ENCODE measurements at regions not wholly inside any gene's neighbourhood (a gene's known extent, or its start where the extent isn't known, plus 50 kb on each side); places are given as distances from the start of the nearest gene placed in this dataset.

DNA sequence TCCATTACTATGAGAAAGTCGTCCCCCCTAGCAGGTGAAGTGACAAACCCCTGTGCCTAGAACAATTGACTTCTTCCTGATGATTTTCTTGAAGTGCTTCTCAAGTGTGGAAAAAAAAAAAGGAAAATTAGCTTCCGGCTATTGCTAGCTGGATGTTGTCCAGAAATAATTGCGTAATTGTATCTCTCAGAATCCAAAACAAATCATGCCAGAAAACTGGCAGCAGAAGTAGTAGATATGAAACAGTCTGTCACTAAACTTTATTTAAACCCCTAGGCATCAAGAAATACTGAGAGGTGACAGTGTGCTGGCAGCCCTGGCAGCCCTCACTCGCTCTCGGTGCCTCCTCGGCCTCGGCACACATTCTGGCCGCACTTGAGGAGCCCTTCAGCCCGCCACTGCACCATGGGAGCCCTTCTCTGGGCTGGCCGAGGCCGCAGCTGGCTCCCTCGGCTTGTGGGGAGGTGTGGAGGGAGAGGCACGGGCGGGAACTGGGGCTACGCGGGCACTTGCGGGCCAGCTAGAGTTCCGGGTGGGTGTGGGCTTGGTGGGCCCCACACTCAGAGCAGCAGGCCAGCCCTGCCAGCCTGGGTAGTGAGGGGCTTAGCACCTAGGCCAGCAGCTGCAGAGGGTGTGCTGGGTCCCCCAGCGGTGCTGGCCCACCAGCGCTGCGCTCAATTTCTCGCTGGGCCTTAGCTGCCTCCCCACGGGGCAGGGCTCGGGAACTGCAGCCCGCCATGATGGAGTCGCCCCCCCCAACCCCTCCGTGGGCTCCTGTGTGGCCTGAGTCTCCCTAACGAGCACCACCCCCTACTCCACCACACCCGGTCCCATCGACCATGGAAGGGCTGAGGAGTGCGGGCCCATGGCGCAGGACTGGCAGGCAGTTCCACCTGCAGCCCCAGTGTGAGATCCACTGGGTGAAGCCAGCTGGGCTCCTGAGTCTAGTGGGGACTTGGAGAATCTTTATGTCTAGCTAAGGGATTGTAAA lies 80.5 kb upstream of the ABCA12 start:
- Histone ChIP-seq H3K4me3 (ENCODE audit: insufficient read depth, low read depth, low read length) (no peak overlapping the region), H3K4me1 (ENCODE audit: control insufficient read depth, insufficient read depth, low read length) (no peaks in the 10 kb centered on the region), H3K27ac (ENCODE audit: insufficient read depth, low read length) (no peak overlapping the region), H2BK5ac (ENCODE audit: low read depth, low read length, poor library complexity, severe bottlenecking) (no peak overlapping the region), H4K91ac (ENCODE audit: insufficient read depth, low read depth, low read length) (no peak overlapping the region), H3K56ac (ENCODE audit: extremely low read depth, insufficient read depth, low read length) (no peak overlapping the region), H4K5ac (ENCODE audit: low read depth, low read length) (no peak overlapping the region), H3K79me1 (ENCODE audit: low read depth in 1 of 2, low read length in 2 of 2) (no peaks in the 10 kb centered on the region), H3K14ac (replicated peaks; ENCODE audit: low read depth, low read length) (no peak overlapping the region), H3K18ac (ENCODE audit: low read depth, low read length) (no peak overlapping the region), H3K4ac (ENCODE audit: low read depth, low read length) (no peak overlapping the region), H2BK20ac (ENCODE audit: low read depth, low read length) (no peak overlapping the region), H3K23ac (ENCODE audit: low read depth, low read length) (no peak overlapping the region), H3K27me3 (ENCODE audit: control insufficient read depth, insufficient read depth, low read length) (no peaks in the 10 kb centered on the region), H3K9ac (ENCODE audit: low read depth, low read length) (no peak overlapping the region), H2AK9ac (replicated peaks; ENCODE audit: low read depth, low read length, poor library complexity) (no peak overlapping the region), H3K36me3 (ENCODE audit: control insufficient read depth, insufficient read depth, low read length) (no peaks in the 10 kb centered on the region), H4K8ac (ENCODE audit: low read depth in 2 of 2, low read length in 2 of 2) (no peak overlapping the region), H4K20me1 (ENCODE audit: insufficient read depth, low read length) (no peaks in the 10 kb centered on the region), H3K4me2 (ENCODE audit: low read depth, low read length) (no peak overlapping the region), H2AFZ (replicated peaks; ENCODE audit: low read length, poor library complexity) (no peak overlapping the region), H3K9me1 (ENCODE audit: insufficient read depth, low read length) (no peaks in the 10 kb centered on the region), H2BK15ac (ENCODE audit: low read depth, low read length) (no peak overlapping the region), H2AK5ac (ENCODE audit: low read depth, low read length) (no peak overlapping the region), H2BK120ac (ENCODE audit: low read depth, low read length) (no peak overlapping the region), H3K9me3 (ENCODE audit: control insufficient read depth, insufficient read depth, low read length) (no peaks in the 10 kb centered on the region)
- POLR2A ChIA-PET (ENCODE audit: unreplicated experiment), result no interaction called here
- CTCF ChIA-PET, result no interaction called here
- WGBS, 2 experiments (ENCODE audit: extremely low coverage in 2 of 2, insufficient read length in 1 of 2), result 94% methylated on average over 7 of the region's 32 CpGs; no CpG with 5 or more reads in 1 of the 2 experiments
- dilution Hi-C loops (cut with HindIII; ENCODE audit: low sequenced_read_pairs, unreplicated experiment), result no loop called here
- no peak for ATAC-seq (ENCODE audit: low read depth)
- TF ChIP-seq MXI1 (IDR thresholded peaks at IDR 0.05; ENCODE audit: borderline replicate concordance, low read depth, low read length) (no peak), CEBPB (IDR thresholded peaks at IDR 0.05; ENCODE audit: low read depth, low read length) (peak; percentile 70), BHLHE40 (IDR thresholded peaks at IDR 0.05; ENCODE audit: low read depth, low read length) (no peak)
- BruUV-seq (replicated peaks), result no TSS peak
- no peak for DNase-seq
- intact Hi-C loops (cut with micrococcal nuclease), result no loop called here
- in situ Hi-C loops (cut with MboI; ENCODE audit: low sequenced_read_pairs), result no loop called here
